Hepatocyte (in vitro differentiated cells): ENCODE measurements at regions not wholly inside any gene's neighbourhood (a gene's known extent, or its start where the extent isn't known, plus 50 kb on each side); places are given as distances from the start of the nearest gene placed in this dataset.

Source experiments
- EZH2phosphoT487 ChIP-seq: fragments of 200-600 bp; sonication (generic); IDR thresholded peaks from one replicate; pipeline ENCODE4 v1.6.1; 2018; ENCODE audit warnings: antibody characterized with exemption, mild to moderate bottlenecking, low read depth, moderate library complexity; ENCODE audit not compliant: unreplicated experiment, severe bottlenecking
- TF ChIP-seq, protein P1 (sequence below): fragments of 200-600 bp; sonication (generic); IDR thresholded peaks from 2 replicates; pipeline ENCODE4 v1.5.1; 2016; ENCODE audit warnings: antibody characterized with exemption, mild to moderate bottlenecking; ENCODE audit not compliant: poor library complexity

DNA sequence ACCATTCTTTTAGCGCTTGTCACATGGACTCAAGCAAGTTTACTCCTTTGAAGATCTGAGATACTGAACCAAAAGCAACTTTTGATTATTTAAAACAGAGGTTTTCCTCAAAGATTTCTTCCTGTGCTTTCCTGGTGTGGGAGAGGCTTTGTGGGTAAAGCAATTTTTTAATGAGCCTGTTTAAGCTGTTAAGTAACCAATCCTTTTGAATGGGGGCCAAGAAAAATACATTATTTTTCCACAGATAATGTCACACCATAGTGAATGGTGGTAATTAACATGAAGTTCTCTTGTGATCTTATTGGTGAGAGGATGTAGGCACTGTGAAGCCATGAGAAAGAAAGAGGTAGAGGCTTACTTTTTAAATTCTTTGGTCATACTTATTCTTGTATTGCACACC is 55.8 kb upstream of the OBI1 start:
- TF ChIP-seq, protein P1, sequence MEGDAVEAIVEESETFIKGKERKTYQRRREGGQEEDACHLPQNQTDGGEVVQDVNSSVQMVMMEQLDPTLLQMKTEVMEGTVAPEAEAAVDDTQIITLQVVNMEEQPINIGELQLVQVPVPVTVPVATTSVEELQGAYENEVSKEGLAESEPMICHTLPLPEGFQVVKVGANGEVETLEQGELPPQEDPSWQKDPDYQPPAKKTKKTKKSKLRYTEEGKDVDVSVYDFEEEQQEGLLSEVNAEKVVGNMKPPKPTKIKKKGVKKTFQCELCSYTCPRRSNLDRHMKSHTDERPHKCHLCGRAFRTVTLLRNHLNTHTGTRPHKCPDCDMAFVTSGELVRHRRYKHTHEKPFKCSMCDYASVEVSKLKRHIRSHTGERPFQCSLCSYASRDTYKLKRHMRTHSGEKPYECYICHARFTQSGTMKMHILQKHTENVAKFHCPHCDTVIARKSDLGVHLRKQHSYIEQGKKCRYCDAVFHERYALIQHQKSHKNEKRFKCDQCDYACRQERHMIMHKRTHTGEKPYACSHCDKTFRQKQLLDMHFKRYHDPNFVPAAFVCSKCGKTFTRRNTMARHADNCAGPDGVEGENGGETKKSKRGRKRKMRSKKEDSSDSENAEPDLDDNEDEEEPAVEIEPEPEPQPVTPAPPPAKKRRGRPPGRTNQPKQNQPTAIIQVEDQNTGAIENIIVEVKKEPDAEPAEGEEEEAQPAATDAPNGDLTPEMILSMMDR: no peak
- no peak for TF ChIP-seq EZH2phosphoT487
